Gastroesophageal sphincter (tissue), 4 donors: ENCODE measurements at regions not wholly inside any gene's neighbourhood (a gene's known extent, or its start where the extent isn't known, plus 50 kb on each side); places are given as distances from the start of the nearest gene placed in this dataset.

Experiments
- ATAC-seq: fragments of 150-250 bp; one replicate; pipeline ENCODE4 v1.9.1; 2016; ENCODE audit warnings: mild to moderate bottlenecking, moderate library complexity
- H3K27ac ChIP-seq, 4 donors: fragments of 200-600 bp; sonication (generic) in 3 of 4; 1 replicate in 3 of 4; 2 replicates in 1 of 4; pipeline ENCODE4 v1.5.1; 2016 to 2019
- H3K27me3 ChIP-seq: fragments of 200-600 bp; sonication (generic); one replicate; pipeline ENCODE4 v1.5.1; 2019
- H3K36me3 ChIP-seq, 2 donors: fragments of 200-600 bp; sonication (generic); one replicate each; pipeline ENCODE4 v1.5.1; 2019; ENCODE audit warnings: control low read depth in 1 of 2
- H3K4me1 ChIP-seq, 3 donors: fragments of 200-600 bp; sonication (generic); 1 replicate in 2 of 3; 2 replicates in 1 of 3; pipeline ENCODE4 v1.5.1; 2016 to 2019; ENCODE audit warnings: control low read depth in 2 of 3
- H3K4me3 ChIP-seq, 2 donors: fragments of 200-600 bp; sonication (generic); one replicate each; pipeline ENCODE4 v1.5.1; 2019; ENCODE audit warnings: mild to moderate bottlenecking in 1 of 2, moderate library complexity in 1 of 2
- H3K9me3 ChIP-seq, 3 donors: fragments of 200-600 bp; sonication (generic); one replicate each; pipeline ENCODE4 v1.5.1; 2017 to 2019; ENCODE audit warnings: control low read depth in 2 of 3
- EP300 ChIP-seq: sonication (generic); formaldehyde crosslinking; IDR thresholded peaks from one replicate; pipeline ENCODE4 v1.6.1; 2017; ENCODE audit warnings: antibody characterized with exemption, mild to moderate bottlenecking
- POLR2A ChIP-seq, 2 donors: fragments of 450-650 bp; IDR thresholded peaks; one replicate each; pipeline ENCODE4 v1.6.1; 2017; ENCODE audit warnings: antibody characterized with exemption in 2 of 2, mild to moderate bottlenecking in 2 of 2, moderate library complexity in 1 of 2
- POLR2AphosphoS5 ChIP-seq: sonication (generic); formaldehyde crosslinking; IDR thresholded peaks from one replicate; pipeline ENCODE4 v1.6.1; 2017; ENCODE audit warnings: antibody characterized with exemption
- WGBS, 2 donors: methylation state at CpG; one replicate each; pipeline ENCODE4 v1.1.5; 2018; ENCODE audit warnings: low coverage in 1 of 2; 5-methylcytosine and 5-hydroxymethylcytosine counted together
- TF ChIP-seq, protein P1 (sequence below), 4 experiments: fragments of 200-600 bp in 2 of 4; fragments of 450-650 bp in 2 of 4; sonication (generic) in 1 of 4; IDR thresholded peaks; one replicate each; pipeline ENCODE4 v1.5.1; 2017 to 2019; ENCODE audit warnings: antibody characterized with exemption in 4 of 4, mild to moderate bottlenecking in 2 of 4, moderate library complexity in 2 of 4

DNA sequence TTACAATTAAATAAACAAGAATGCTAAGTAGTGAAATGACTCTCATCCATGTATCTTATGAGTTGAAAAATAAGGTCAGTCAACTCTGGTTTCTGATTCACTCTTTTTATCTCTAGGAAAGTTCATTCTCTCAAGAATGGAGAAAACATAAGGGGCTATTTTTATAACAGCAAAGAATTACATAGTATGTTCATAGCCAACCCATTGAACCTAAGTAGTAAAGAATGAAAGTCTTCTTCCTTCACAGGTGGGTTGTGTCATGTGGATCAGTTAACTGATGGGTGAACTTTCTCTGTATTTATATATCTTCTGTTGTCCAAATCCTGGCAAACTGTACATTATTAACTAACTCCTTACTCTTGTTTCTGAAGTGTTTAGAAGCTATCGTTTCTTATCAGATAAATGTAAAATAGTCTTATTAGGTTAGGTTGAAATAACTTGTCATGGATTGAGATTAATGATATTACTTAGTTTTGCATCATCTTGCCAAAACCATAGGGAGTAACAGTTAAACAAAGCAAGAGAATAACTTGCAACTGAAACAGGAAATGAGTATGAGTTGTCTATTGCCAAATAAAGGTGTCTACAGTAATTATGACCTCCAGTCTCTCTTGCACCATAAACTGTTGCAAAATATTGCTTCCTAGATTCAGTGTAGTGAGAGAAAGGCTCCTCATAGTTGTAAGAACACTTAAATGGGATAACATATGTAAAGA is 86.8 kb downstream of the ANKRD7 start:
- Histone ChIP-seq H3K4me3 (no peak overlapping the region), H3K27me3 (no peaks in the 10 kb centered on the region), H3K9me3 (no peaks in the 10 kb centered on the region), H3K27ac (no peak overlapping the region), H3K36me3 (no peaks in the 10 kb centered on the region), H3K4me1 (no peaks in the 10 kb centered on the region)
- ATAC-seq, result no peak
- 0 to 11% methylated on average over 1 of the region's 1 CpG for WGBS, 2 donors
- TF ChIP-seq, protein P1, sequence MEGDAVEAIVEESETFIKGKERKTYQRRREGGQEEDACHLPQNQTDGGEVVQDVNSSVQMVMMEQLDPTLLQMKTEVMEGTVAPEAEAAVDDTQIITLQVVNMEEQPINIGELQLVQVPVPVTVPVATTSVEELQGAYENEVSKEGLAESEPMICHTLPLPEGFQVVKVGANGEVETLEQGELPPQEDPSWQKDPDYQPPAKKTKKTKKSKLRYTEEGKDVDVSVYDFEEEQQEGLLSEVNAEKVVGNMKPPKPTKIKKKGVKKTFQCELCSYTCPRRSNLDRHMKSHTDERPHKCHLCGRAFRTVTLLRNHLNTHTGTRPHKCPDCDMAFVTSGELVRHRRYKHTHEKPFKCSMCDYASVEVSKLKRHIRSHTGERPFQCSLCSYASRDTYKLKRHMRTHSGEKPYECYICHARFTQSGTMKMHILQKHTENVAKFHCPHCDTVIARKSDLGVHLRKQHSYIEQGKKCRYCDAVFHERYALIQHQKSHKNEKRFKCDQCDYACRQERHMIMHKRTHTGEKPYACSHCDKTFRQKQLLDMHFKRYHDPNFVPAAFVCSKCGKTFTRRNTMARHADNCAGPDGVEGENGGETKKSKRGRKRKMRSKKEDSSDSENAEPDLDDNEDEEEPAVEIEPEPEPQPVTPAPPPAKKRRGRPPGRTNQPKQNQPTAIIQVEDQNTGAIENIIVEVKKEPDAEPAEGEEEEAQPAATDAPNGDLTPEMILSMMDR (IDR thresholded peaks at IDR 0.05), result no peak
- TF ChIP-seq POLR2A (IDR thresholded peaks at IDR 0.05), result no peak
- TF ChIP-seq POLR2AphosphoS5, result no peak
- no peak for TF ChIP-seq EP300

DNA sequence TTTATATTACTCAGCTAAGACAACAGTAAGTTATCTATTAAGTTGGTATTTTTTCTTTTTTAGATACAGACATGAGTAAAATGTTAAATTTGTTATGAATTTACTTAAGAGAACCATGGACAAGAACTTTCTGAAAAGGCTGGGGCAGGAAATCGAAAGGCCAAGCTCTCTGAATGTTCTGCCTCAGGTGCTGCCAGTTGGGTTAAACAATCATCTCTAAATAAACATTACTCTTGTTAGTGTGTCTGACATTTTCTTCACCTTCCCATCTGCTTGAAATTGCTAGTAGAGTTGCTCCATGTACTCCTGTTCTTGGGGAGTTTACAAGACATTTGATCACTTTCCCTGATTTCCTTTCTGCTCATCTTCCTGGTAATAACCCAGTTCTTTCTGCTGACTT is 87.5 kb downstream of the ANKRD7 start:
- H3K4me1 ChIP-seq, result no peaks in the 10 kb centered on the region
- no peak overlapping the region for H3K4me3 ChIP-seq
- no peaks in the 10 kb centered on the region for H3K36me3 ChIP-seq
- 67 to 69% methylated on average over 1 of the region's 1 CpG for WGBS, 2 donors
- TF ChIP-seq, protein P1 (IDR thresholded peaks at IDR 0.05), result no peak
- TF ChIP-seq EP300, result no peak
- H3K27me3 ChIP-seq, result no peaks in the 10 kb centered on the region
- no peak for ATAC-seq
- H3K27ac ChIP-seq, result no peak overlapping the region
- H3K9me3 ChIP-seq, result no peaks in the 10 kb centered on the region

DNA sequence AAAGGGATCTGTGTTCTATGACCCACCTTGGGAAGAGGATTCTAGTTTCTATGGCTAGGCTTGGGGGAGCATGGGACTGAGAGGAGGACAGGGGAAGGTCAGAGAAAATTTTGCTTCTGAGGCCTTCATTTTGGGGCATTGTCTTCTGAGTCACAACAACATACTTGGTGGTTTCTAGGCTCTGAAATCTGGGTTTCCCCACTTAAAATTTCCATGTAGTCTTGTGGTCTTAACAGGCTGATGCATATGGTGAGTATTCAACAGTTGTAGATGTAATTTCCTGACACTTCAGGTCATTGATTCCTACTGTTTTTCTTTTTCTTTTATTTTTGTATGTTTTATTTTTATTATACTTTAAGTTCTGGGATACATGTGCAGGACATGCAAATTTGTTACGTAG is 88.5 kb downstream of the ANKRD7 start:
- Histone ChIP-seq H3K4me1 (no peaks in the 10 kb centered on the region), H3K9me3 (no peaks in the 10 kb centered on the region), H3K4me3 (no peak overlapping the region), H3K27ac (no peak overlapping the region), H3K27me3 (no peaks in the 10 kb centered on the region), H3K36me3 (no peaks in the 10 kb centered on the region)
- WGBS, 2 donors, result 89% methylated on average over 1 of the region's 1 CpG; no CpG with 5 or more reads in 1 of the 2 donors
- no peak for ATAC-seq
- no peak for TF ChIP-seq POLR2AphosphoS5
- TF ChIP-seq, protein P1 (IDR thresholded peaks at IDR 0.05), result no peak
- no peak for TF ChIP-seq POLR2A (IDR thresholded peaks at IDR 0.05)
- TF ChIP-seq EP300, result no peak

DNA sequence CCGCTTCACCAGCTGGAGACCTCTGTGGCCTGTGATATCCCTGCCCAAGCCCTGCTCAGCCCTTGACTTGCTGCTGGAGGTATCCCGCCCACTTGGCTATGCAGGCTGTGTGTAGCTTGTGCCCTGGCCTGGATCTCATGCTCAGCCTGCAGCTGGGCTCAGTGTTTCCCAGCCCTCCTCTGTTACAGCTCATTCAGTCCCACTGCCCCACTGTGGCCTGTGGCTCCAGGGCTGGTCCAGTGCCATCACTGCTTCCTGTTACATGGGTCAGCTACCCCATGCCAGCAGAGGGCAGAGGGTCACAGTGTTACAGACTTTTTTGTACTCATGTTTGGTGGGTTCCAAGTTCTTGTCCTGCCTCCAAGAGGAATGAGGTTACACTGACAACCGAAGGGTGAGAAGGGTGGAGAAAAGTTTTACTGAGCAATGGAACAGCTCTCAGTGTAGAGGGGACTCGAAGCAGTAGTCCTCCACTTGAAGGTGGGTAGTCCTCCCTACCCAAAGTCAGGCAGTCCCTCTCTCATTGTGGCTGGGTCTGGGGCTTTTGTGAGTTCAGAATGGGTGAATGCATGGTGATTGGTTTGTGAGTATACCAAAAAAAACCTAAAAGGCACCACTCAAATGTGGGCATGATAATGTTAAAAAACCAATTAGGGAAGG is 100.4 kb downstream of the ANKRD7 start:
- Histone ChIP-seq H3K27ac (no peak overlapping the region), H3K4me3 (no peak overlapping the region), H3K27me3 (no peaks in the 10 kb centered on the region), H3K4me1 (no peaks in the 10 kb centered on the region), H3K9me3 (no peaks in the 10 kb centered on the region), H3K36me3 (no peaks in the 10 kb centered on the region)
- WGBS, 2 donors, result 83 to 100% methylated on average over 1 of the region's 4 CpGs
- ATAC-seq, result no peak
- TF ChIP-seq EP300, result no peak
- TF ChIP-seq POLR2A (IDR thresholded peaks at IDR 0.05), result no peak
- TF ChIP-seq, protein P1 (IDR thresholded peaks at IDR 0.05), result no peak
- no peak for TF ChIP-seq POLR2AphosphoS5

DNA sequence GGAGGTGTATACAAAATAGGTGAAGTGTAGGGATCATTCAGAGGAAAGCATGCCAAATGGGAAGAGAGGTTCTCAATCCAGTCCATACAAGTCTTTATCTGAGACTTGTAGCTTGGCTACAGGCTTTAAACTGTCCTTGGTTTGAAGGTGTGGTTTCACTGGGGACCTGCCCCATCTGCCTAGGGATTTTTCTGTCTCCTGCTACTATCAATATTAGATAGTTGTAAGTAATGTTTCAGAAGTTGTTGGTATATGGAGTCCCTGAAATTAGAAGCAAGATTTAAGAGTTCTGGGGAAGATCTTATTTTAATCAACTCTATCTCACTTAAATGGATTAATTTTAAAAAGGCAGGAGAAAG is 100.9 kb downstream of the ANKRD7 start:
- no peak for ATAC-seq
- Histone ChIP-seq H3K4me3 (no peak overlapping the region), H3K9me3 (no peaks in the 10 kb centered on the region), H3K36me3 (no peaks in the 10 kb centered on the region), H3K27ac (no peak overlapping the region), H3K4me1 (no peaks in the 10 kb centered on the region), H3K27me3 (no peaks in the 10 kb centered on the region)
- TF ChIP-seq, protein P1 (IDR thresholded peaks at IDR 0.05), result no peak
- TF ChIP-seq POLR2AphosphoS5 (no peak), POLR2A (IDR thresholded peaks at IDR 0.05) (no peak), EP300 (no peak)
